ENCODE measurements at regions not wholly inside any gene's neighbourhood (a gene's known extent, or its start where the extent isn't known, plus 50 kb on each side); places are given as distances from the start of the nearest gene placed in this dataset.

- H3K4me3 Mint-ChIP-seq: no peak overlapping the region
- no peaks in the 10 kb centered on the region for H3K36me3 Mint-ChIP-seq
- ChIA-PET POLR2A (no interaction called here), CTCF (no interaction called here)
- DNase-seq: no peak
- Histone ChIP-seq H3K4me1 (ENCODE audit: control insufficient read depth in 1 of 2, extremely low read depth in 1 of 2, insufficient read depth in 2 of 2, low read length in 2 of 2) (no peaks in the 10 kb centered on the region), H3K27me3 (replicated peaks in 1 of 2; ENCODE audit: control insufficient read depth in 2 of 2, extremely low read depth in 1 of 2, insufficient read depth in 2 of 2, low read length in 1 of 2) (no peaks in the 10 kb centered on the region), H3K27ac (ENCODE audit: low read length) (no peak overlapping the region), H3K9me3 (no peaks in the 10 kb centered on the region), H3K4me3 (ENCODE audit: control insufficient read depth in 1 of 2, extremely low read depth in 1 of 2, low read length in 1 of 2) (no peak overlapping the region), H3K36me3 (ENCODE audit: control insufficient read depth in 2 of 2, extremely low read depth in 1 of 2, insufficient read depth in 1 of 2, low read length in 1 of 2) (no peaks in the 10 kb centered on the region)
- no CpG with 5 or more reads among the region's 1 CpG for WGBS (ENCODE audit: insufficient coverage)
- H3K27ac Mint-ChIP-seq: no peak overlapping the region
- no peak for ATAC-seq (replicated peaks in 1 of 4)
- no peaks in the 10 kb centered on the region for H3K9me3 Mint-ChIP-seq
- no peaks in the 10 kb centered on the region for H3K4me1 Mint-ChIP-seq
- no peaks in the 10 kb centered on the region for H3K27me3 Mint-ChIP-seq
These were observed 276.7 kb downstream of the POU4F1 start for GRCh38 chr13:78326633-78327032.

GRCh38 chr13:78325585-78325984, 277.8 kb downstream of the POU4F1 start:
- H3K9me3 ChIP-seq: no peaks in the 10 kb centered on the region
- whole genome bisulfite sequencing (ENCODE audit: insufficient coverage): no CpG with 5 or more reads among the region's 1 CpG
- ATAC-seq (replicated peaks in 1 of 4) (no peak), DNase-seq (no peak)
- ChIA-PET CTCF (interaction anchor here in 1 of 2 donors (0.7 kb wide), 1 partner anchor 463 kb away, joined by 4 read pairs; no protein-coding TSS in a partner anchor), POLR2A (no interaction called here)
- H3K4me1 ChIP-seq (ENCODE audit: control insufficient read depth in 1 of 2, extremely low read depth in 1 of 2, insufficient read depth in 2 of 2, low read length in 2 of 2): no peaks in the 10 kb centered on the region
- Mint-ChIP-seq H3K27ac (no peak overlapping the region), H3K36me3 (no peaks in the 10 kb centered on the region), H3K4me3 (no peak overlapping the region), H3K27me3 (no peaks in the 10 kb centered on the region), H3K4me1 (no peaks in the 10 kb centered on the region), H3K9me3 (no peaks in the 10 kb centered on the region)
- no peak overlapping the region for H3K27ac ChIP-seq (ENCODE audit: low read length)
- no peaks in the 10 kb centered on the region for H3K36me3 ChIP-seq (ENCODE audit: control insufficient read depth in 2 of 2, extremely low read depth in 1 of 2, insufficient read depth in 1 of 2, low read length in 1 of 2)
- H3K27me3 ChIP-seq (replicated peaks in 1 of 2; ENCODE audit: control insufficient read depth in 2 of 2, extremely low read depth in 1 of 2, insufficient read depth in 2 of 2, low read length in 1 of 2): no peaks in the 10 kb centered on the region
- no peak overlapping the region for H3K4me3 ChIP-seq (ENCODE audit: control insufficient read depth in 1 of 2, extremely low read depth in 1 of 2, low read length in 1 of 2)

GRCh38 chr13:78323848-78324247, 279.5 kb downstream of the POU4F1 start:
- WGBS (ENCODE audit: insufficient coverage): 60% methylated on average over 1 of the region's 2 CpGs
- no peak for DNase-seq
- ChIA-PET POLR2A (no interaction called here), CTCF (no interaction called here)
- Mint-ChIP-seq H3K4me1 (no peaks in the 10 kb centered on the region), H3K36me3 (no peaks in the 10 kb centered on the region), H3K4me3 (no peak overlapping the region), H3K27me3 (no peaks in the 10 kb centered on the region), H3K9me3 (no peaks in the 10 kb centered on the region), H3K27ac (no peak overlapping the region)
- no peaks in the 10 kb centered on the region for H3K27me3 ChIP-seq (replicated peaks in 1 of 2; ENCODE audit: control insufficient read depth in 2 of 2, extremely low read depth in 1 of 2, insufficient read depth in 2 of 2, low read length in 1 of 2)
- no peaks in the 10 kb centered on the region for H3K36me3 ChIP-seq (ENCODE audit: control insufficient read depth in 2 of 2, extremely low read depth in 1 of 2, insufficient read depth in 1 of 2, low read length in 1 of 2)
- ATAC-seq (replicated peaks in 1 of 4): no peak
- H3K27ac ChIP-seq (ENCODE audit: low read length): no peak overlapping the region
- H3K9me3 ChIP-seq: no peaks in the 10 kb centered on the region
- H3K4me3 ChIP-seq (ENCODE audit: control insufficient read depth in 1 of 2, extremely low read depth in 1 of 2, low read length in 1 of 2): no peak overlapping the region
- H3K4me1 ChIP-seq (ENCODE audit: control insufficient read depth in 1 of 2, extremely low read depth in 1 of 2, insufficient read depth in 2 of 2, low read length in 2 of 2): no peaks in the 10 kb centered on the region

GRCh38 chr13:78323040-78323439, 280.3 kb downstream of the POU4F1 start:
- H3K36me3 ChIP-seq (ENCODE audit: control insufficient read depth in 2 of 2, extremely low read depth in 1 of 2, insufficient read depth in 1 of 2, low read length in 1 of 2): no peaks in the 10 kb centered on the region
- POLR2A ChIA-PET: no interaction called here
- no peak for DNase-seq
- CTCF ChIA-PET: no interaction called here
- H3K9me3 ChIP-seq: no peaks in the 10 kb centered on the region
- no peak overlapping the region for H3K4me3 Mint-ChIP-seq
- H3K36me3 Mint-ChIP-seq: no peaks in the 10 kb centered on the region
- no peaks in the 10 kb centered on the region for H3K27me3 ChIP-seq (replicated peaks in 1 of 2; ENCODE audit: control insufficient read depth in 2 of 2, extremely low read depth in 1 of 2, insufficient read depth in 2 of 2, low read length in 1 of 2)
- H3K9me3 Mint-ChIP-seq: no peaks in the 10 kb centered on the region
- H3K4me1 Mint-ChIP-seq: no peaks in the 10 kb centered on the region
- no peak overlapping the region for H3K4me3 ChIP-seq (ENCODE audit: control insufficient read depth in 1 of 2, extremely low read depth in 1 of 2, low read length in 1 of 2)
- no peaks in the 10 kb centered on the region for H3K27me3 Mint-ChIP-seq
- H3K27ac Mint-ChIP-seq: no peak overlapping the region
- ATAC-seq (replicated peaks in 1 of 4): no peak
- no peak overlapping the region for H3K27ac ChIP-seq (ENCODE audit: low read length)
- H3K4me1 ChIP-seq (ENCODE audit: control insufficient read depth in 1 of 2, extremely low read depth in 1 of 2, insufficient read depth in 2 of 2, low read length in 2 of 2): no peaks in the 10 kb centered on the region

- Histone ChIP-seq H3K4me1 (ENCODE audit: control insufficient read depth in 1 of 2, extremely low read depth in 1 of 2, insufficient read depth in 2 of 2, low read length in 2 of 2) (no peaks in the 10 kb centered on the region), H3K27me3 (replicated peaks in 1 of 2; ENCODE audit: control insufficient read depth in 2 of 2, extremely low read depth in 1 of 2, insufficient read depth in 2 of 2, low read length in 1 of 2) (no peaks in the 10 kb centered on the region), H3K4me3 (ENCODE audit: control insufficient read depth in 1 of 2, extremely low read depth in 1 of 2, low read length in 1 of 2) (no peak overlapping the region), H3K9me3 (no peaks in the 10 kb centered on the region), H3K36me3 (ENCODE audit: control insufficient read depth in 2 of 2, extremely low read depth in 1 of 2, insufficient read depth in 1 of 2, low read length in 1 of 2) (no peaks in the 10 kb centered on the region), H3K27ac (ENCODE audit: low read length) (no peak overlapping the region)
- Mint-ChIP-seq H3K27ac (no peak overlapping the region), H3K4me1 (no peaks in the 10 kb centered on the region), H3K27me3 (no peaks in the 10 kb centered on the region), H3K9me3 (no peaks in the 10 kb centered on the region), H3K4me3 (no peak overlapping the region), H3K36me3 (no peaks in the 10 kb centered on the region)
- POLR2A ChIA-PET: no interaction called here
- CTCF ChIA-PET: no interaction called here
- WGBS (ENCODE audit: insufficient coverage): no CpG with 5 or more reads among the region's 1 CpG
- DNase-seq: no peak
- ATAC-seq (replicated peaks in 1 of 4): no peak
These were observed 284.2 kb downstream of the POU4F1 start for GRCh38 chr13:78319101-78319627.

- no peaks in the 10 kb centered on the region for H3K36me3 ChIP-seq (ENCODE audit: control insufficient read depth in 2 of 2, extremely low read depth in 1 of 2, insufficient read depth in 1 of 2, low read length in 1 of 2)
- no peak overlapping the region for H3K4me3 ChIP-seq (ENCODE audit: control insufficient read depth in 1 of 2, extremely low read depth in 1 of 2, low read length in 1 of 2)
- no peaks in the 10 kb centered on the region for H3K9me3 ChIP-seq
- H3K27ac ChIP-seq (ENCODE audit: low read length): no peak overlapping the region
- ATAC-seq (replicated peaks in 1 of 4): no peak
- no peaks in the 10 kb centered on the region for H3K27me3 ChIP-seq (replicated peaks in 1 of 2; ENCODE audit: control insufficient read depth in 2 of 2, extremely low read depth in 1 of 2, insufficient read depth in 2 of 2, low read length in 1 of 2)
- H3K27ac Mint-ChIP-seq: no peak overlapping the region
- ChIA-PET POLR2A (no interaction called here), CTCF (no interaction called here)
- H3K36me3 Mint-ChIP-seq: no peaks in the 10 kb centered on the region
- DNase-seq: no peak
- H3K9me3 Mint-ChIP-seq: no peaks in the 10 kb centered on the region
- no peaks in the 10 kb centered on the region for H3K4me1 Mint-ChIP-seq
- H3K27me3 Mint-ChIP-seq: peaks cover 0 to 2% of the 10 kb centered on the region in 2 donors
- no peaks in the 10 kb centered on the region for H3K4me1 ChIP-seq (ENCODE audit: control insufficient read depth in 1 of 2, extremely low read depth in 1 of 2, insufficient read depth in 2 of 2, low read length in 2 of 2)
- no peak overlapping the region for H3K4me3 Mint-ChIP-seq
These were observed 286.3 kb downstream of the POU4F1 start for GRCh38 chr13:78317030-78317429.

- DNase-seq: no peak
- Mint-ChIP-seq H3K4me1 (no peaks in the 10 kb centered on the region), H3K27me3 (peaks cover 0 to 3% of the 10 kb centered on the region in 2 donors), H3K4me3 (no peak overlapping the region), H3K27ac (no peak overlapping the region), H3K9me3 (no peaks in the 10 kb centered on the region), H3K36me3 (no peaks in the 10 kb centered on the region)
- Histone ChIP-seq H3K27me3 (replicated peaks in 1 of 2; ENCODE audit: control insufficient read depth in 2 of 2, extremely low read depth in 1 of 2, insufficient read depth in 2 of 2, low read length in 1 of 2) (no peaks in the 10 kb centered on the region), H3K4me1 (ENCODE audit: control insufficient read depth in 1 of 2, extremely low read depth in 1 of 2, insufficient read depth in 2 of 2, low read length in 2 of 2) (no peaks in the 10 kb centered on the region), H3K9me3 (no peaks in the 10 kb centered on the region), H3K4me3 (ENCODE audit: control insufficient read depth in 1 of 2, extremely low read depth in 1 of 2, low read length in 1 of 2) (no peak overlapping the region), H3K27ac (ENCODE audit: low read length) (no peak overlapping the region), H3K36me3 (ENCODE audit: control insufficient read depth in 2 of 2, extremely low read depth in 1 of 2, insufficient read depth in 1 of 2, low read length in 1 of 2) (no peaks in the 10 kb centered on the region)
- ATAC-seq (replicated peaks in 1 of 4): no peak
- POLR2A ChIA-PET: no interaction called here
- CTCF ChIA-PET: no interaction called here
- 78% methylated on average over 3 of the region's 4 CpGs for whole genome bisulfite sequencing (ENCODE audit: insufficient coverage)
These were observed 293.7 kb downstream of the POU4F1 start for GRCh38 chr13:78309497-78310180.
